ENCODE measurements at regions not wholly inside any gene's neighbourhood (a gene's known extent, or its start where the extent isn't known, plus 50 kb on each side); places are given as distances from the start of the nearest gene placed in this dataset.

DNA sequence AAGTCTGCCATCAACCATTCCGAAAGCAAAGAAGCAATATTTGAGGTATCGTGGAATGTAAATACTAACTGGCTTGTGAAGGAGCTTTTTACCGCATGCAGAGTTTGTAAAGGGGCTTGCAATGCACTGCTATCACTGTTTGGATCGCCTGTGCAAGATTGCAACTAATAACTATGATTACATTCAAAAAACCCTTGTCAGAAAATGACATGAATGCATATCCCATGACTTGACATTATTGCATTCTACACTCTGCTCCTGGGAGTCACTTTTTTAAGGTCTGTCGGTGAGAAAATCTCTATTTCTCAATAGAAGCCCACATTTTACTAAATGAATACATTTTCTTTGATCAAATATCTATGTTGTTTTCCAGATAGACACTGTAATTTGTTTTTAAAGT, 335.4 kb upstream of the SPTLC3 start:
- TF ChIP-seq, protein P1, sequence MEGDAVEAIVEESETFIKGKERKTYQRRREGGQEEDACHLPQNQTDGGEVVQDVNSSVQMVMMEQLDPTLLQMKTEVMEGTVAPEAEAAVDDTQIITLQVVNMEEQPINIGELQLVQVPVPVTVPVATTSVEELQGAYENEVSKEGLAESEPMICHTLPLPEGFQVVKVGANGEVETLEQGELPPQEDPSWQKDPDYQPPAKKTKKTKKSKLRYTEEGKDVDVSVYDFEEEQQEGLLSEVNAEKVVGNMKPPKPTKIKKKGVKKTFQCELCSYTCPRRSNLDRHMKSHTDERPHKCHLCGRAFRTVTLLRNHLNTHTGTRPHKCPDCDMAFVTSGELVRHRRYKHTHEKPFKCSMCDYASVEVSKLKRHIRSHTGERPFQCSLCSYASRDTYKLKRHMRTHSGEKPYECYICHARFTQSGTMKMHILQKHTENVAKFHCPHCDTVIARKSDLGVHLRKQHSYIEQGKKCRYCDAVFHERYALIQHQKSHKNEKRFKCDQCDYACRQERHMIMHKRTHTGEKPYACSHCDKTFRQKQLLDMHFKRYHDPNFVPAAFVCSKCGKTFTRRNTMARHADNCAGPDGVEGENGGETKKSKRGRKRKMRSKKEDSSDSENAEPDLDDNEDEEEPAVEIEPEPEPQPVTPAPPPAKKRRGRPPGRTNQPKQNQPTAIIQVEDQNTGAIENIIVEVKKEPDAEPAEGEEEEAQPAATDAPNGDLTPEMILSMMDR (IDR thresholded peaks at IDR 0.05; ENCODE audit: extremely low read depth in 1 of 2, insufficient read depth in 1 of 2, low read depth in 1 of 2, low read length in 2 of 2): no peak
- TF ChIP-seq FOS (IDR thresholded peaks at IDR 0.05; ENCODE audit: borderline replicate concordance, insufficient read depth, low read length) (no peak), JUN (IDR thresholded peaks at IDR 0.05; ENCODE audit: borderline replicate concordance, insufficient read depth, insufficient read length, low read depth) (no peak), POLR2A (IDR thresholded peaks at IDR 0.05; ENCODE audit: low read depth, low read length) (no peak)
